ENCODE measurements at regions not wholly inside any gene's neighbourhood (a gene's known extent, or its start where the extent isn't known, plus 50 kb on each side); places are given as distances from the start of the nearest gene placed in this dataset.

DNA sequence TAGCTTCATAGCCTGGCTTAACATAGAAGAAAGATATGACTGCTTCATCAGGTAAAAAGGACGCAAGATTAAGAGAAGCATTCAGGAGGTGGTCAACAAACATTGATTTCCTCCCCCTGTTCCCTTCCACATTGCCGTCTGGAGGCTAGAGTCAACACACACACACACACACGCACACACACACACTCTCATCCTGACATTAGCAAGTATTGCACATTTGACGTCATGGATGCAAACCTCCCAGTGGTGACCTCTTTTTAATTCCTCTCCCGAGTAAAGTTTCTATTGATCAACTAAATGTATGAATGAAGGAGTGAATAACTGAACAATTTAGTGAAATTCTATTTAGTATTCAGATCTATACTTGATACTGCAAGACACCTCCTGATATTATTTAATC is 332.8 kb downstream of the ELAVL2 start:
- peaks cover 2% of the 10 kb centered on the region for H3K27me3 Mint-ChIP-seq (ENCODE audit: insufficient read depth, low read depth)
- Histone ChIP-seq H2AFZ (replicated peaks) (no peak overlapping the region), H3K27me3 (no peaks in the 10 kb centered on the region), H3K4me2 (no peak overlapping the region), H4K20me1 (ENCODE audit: low read depth) (no peaks in the 10 kb centered on the region), H3K9me3 (ENCODE audit: low read depth) (no peaks in the 10 kb centered on the region), H3K79me2 (ENCODE audit: low read depth) (no peaks in the 10 kb centered on the region), H3K9ac (no peak overlapping the region), H3K27ac (no peak overlapping the region), H3K36me3 (no peaks in the 10 kb centered on the region), H3K4me3 (no peak overlapping the region), H3F3A (ENCODE audit: low read depth) (no peaks in the 10 kb centered on the region), H3K4me1 (no peaks in the 10 kb centered on the region)
- H3K27ac Mint-ChIP-seq: no peak overlapping the region
- H3K4me3 Mint-ChIP-seq: no peak overlapping the region
- H3K36me3 Mint-ChIP-seq: no peaks in the 10 kb centered on the region
- DNase-seq (ENCODE audit: low spot score): no peak
- peaks cover 9% of the 10 kb centered on the region for H3K4me1 Mint-ChIP-seq
- no peaks in the 10 kb centered on the region for H3K9me3 Mint-ChIP-seq
- TF ChIP-seq EZH2 (IDR thresholded peaks at IDR 0.05) (no peak), EZH2phosphoT487 (IDR thresholded peaks at IDR 0.05) (no peak)
- TF ChIP-seq, protein P1, sequence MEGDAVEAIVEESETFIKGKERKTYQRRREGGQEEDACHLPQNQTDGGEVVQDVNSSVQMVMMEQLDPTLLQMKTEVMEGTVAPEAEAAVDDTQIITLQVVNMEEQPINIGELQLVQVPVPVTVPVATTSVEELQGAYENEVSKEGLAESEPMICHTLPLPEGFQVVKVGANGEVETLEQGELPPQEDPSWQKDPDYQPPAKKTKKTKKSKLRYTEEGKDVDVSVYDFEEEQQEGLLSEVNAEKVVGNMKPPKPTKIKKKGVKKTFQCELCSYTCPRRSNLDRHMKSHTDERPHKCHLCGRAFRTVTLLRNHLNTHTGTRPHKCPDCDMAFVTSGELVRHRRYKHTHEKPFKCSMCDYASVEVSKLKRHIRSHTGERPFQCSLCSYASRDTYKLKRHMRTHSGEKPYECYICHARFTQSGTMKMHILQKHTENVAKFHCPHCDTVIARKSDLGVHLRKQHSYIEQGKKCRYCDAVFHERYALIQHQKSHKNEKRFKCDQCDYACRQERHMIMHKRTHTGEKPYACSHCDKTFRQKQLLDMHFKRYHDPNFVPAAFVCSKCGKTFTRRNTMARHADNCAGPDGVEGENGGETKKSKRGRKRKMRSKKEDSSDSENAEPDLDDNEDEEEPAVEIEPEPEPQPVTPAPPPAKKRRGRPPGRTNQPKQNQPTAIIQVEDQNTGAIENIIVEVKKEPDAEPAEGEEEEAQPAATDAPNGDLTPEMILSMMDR (IDR thresholded peaks at IDR 0.05): no peak

DNA sequence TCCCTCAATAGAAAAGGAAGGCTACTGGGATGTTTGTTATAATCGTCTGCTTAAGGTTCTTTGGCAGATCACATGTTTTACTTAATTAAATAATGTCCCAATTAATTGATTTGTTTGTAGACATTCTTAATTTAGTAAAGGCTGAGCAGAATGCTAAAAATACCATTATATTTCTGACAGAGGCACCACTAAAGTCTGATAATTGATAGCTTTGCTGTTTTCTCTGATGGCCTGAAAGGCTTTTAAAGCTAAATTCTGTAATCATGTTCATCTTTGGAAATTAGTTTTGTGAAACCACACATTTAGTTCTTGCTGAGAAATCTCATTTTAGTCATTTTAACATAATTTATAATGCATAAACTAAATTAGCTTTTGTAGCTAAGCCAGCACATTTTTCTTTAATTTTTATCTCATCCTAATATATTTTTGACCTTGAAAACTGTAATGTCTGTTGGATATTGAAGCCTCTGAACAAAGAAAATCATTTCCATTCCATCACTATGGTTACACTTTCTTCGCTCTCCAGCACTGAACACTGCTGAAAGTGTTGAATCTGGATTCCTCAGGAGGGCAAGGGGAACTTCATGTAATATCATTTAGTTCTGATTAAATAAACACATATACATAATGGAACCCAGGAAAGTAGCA is 329.4 kb downstream of the ELAVL2 start:
- peaks cover 4% of the 10 kb centered on the region for H3K27me3 Mint-ChIP-seq (ENCODE audit: insufficient read depth, low read depth)
- H3K4me2 ChIP-seq: no peak overlapping the region
- H3K4me3 ChIP-seq: no peak overlapping the region

DNA sequence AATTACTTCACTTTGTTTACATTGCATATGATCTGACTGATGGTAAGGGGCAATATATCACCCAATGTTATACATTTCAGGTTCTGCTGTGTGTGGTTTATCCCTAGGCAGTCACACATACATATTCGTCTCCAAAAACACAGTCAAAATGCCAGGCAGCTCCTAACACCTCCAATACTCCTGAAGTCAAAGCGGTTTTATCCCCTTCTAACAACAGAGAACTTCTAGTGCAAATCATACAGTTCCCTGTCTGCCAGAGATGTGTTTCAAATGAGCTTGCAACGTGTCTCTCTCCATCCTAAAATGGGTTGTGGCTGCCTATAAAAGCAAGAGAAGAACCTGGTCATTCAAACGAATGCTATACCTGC is 328.9 kb downstream of the ELAVL2 start:
- Histone ChIP-seq H3K4me1 (no peaks in the 10 kb centered on the region), H3K4me3 (no peak overlapping the region)
- TF ChIP-seq EZH2phosphoT487 (IDR thresholded peaks at IDR 0.05) (no peak), EZH2 (IDR thresholded peaks at IDR 0.05) (no peak)
- TF ChIP-seq, protein P1 (IDR thresholded peaks at IDR 0.05): no peak

More for the DNA sequence above, 329.4 kb downstream of the ELAVL2 start:
- H3K9me3 Mint-ChIP-seq: no peaks in the 10 kb centered on the region
- H3K9ac ChIP-seq: no peak overlapping the region
- no peak overlapping the region for H2AFZ ChIP-seq (replicated peaks)
- H3K27ac Mint-ChIP-seq: no peak overlapping the region
- no peak for DNase-seq (ENCODE audit: low spot score)
- H4K20me1 ChIP-seq (ENCODE audit: low read depth): no peaks in the 10 kb centered on the region
- no peak overlapping the region for H3K4me3 Mint-ChIP-seq
- no peaks in the 10 kb centered on the region for H3K9me3 ChIP-seq (ENCODE audit: low read depth)
- H3K27me3 ChIP-seq: no peaks in the 10 kb centered on the region
- H3K4me1 ChIP-seq: no peaks in the 10 kb centered on the region
- H3K4me1 Mint-ChIP-seq: peaks cover 9% of the 10 kb centered on the region
- no peak overlapping the region for H3K27ac ChIP-seq
- no peaks in the 10 kb centered on the region for H3F3A ChIP-seq (ENCODE audit: low read depth)
- H3K79me2 ChIP-seq (ENCODE audit: low read depth): no peaks in the 10 kb centered on the region
- TF ChIP-seq, protein P1 (IDR thresholded peaks at IDR 0.05): no peak
- TF ChIP-seq EZH2phosphoT487 (IDR thresholded peaks at IDR 0.05) (no peak), EZH2 (IDR thresholded peaks at IDR 0.05) (no peak)
- H3K36me3 ChIP-seq: no peaks in the 10 kb centered on the region
- peaks cover 2% of the 10 kb centered on the region for H3K36me3 Mint-ChIP-seq

More for the DNA sequence above, 328.9 kb downstream of the ELAVL2 start:
- Histone ChIP-seq H3K79me2 (ENCODE audit: low read depth) (no peaks in the 10 kb centered on the region), H3K9me3 (ENCODE audit: low read depth) (peaks cover 1% of the 10 kb centered on the region), H2AFZ (replicated peaks) (no peak overlapping the region), H4K20me1 (ENCODE audit: low read depth) (no peaks in the 10 kb centered on the region), H3K27me3 (no peaks in the 10 kb centered on the region), H3F3A (ENCODE audit: low read depth) (no peaks in the 10 kb centered on the region), H3K27ac (no peak overlapping the region), H3K36me3 (no peaks in the 10 kb centered on the region), H3K4me2 (no peak overlapping the region), H3K9ac (no peak overlapping the region)
- Mint-ChIP-seq H3K4me3 (no peak overlapping the region), H3K36me3 (peaks cover 2% of the 10 kb centered on the region), H3K27me3 (ENCODE audit: insufficient read depth, low read depth) (peaks cover 4% of the 10 kb centered on the region), H3K27ac (no peak overlapping the region), H3K4me1 (peaks cover 9% of the 10 kb centered on the region), H3K9me3 (no peaks in the 10 kb centered on the region)
- no peak for DNase-seq (ENCODE audit: low spot score)

All from neural progenitor cell (in vitro differentiated cells).